ENCODE measurements at regions not wholly inside any gene's neighbourhood (a gene's known extent, or its start where the extent isn't known, plus 50 kb on each side); places are given as distances from the start of the nearest gene placed in this dataset.

DNA sequence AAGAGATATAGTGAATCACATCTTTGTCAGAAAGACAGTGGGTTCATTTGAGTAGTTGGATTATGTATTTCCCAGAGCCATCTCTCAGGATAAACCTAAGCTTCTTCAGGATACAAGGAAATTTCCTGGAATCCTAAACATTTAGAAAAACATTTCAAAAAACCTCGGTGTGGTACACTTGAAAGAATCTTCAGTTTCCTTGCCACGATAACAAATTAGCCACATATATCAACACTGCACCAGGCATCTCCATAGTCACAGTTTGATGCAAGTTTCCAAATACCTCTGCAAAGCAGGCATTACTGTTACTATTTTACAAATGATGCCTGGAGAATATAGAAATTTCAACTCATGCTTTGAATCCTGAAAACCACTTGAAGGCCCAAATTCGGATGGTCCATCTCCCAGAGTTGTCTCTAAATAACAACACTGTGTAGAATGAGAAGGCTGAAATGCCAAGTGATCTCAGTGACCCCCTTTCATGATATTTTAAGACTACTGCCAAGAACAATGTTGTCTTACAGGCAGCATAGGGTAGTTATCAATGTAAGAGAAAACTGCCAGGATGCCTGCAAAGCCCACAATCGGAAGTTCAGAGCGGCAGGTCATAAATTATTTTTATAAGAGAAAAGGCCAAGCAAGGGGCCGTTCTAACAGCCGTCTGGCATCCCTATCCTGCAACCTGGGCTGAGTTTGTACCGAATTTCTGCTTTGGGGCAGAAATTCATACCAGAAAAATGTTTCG lies 307.9 kb downstream of the TXNL1 start:
- TF ChIP-seq FOXP2 (optimal IDR thresholded peaks at IDR 0.05; ENCODE audit: borderline replicate concordance, extremely low read depth, extremely low read length, insufficient read depth) (no peak), POLR2AphosphoS5 (IDR thresholded peaks at IDR 0.05; ENCODE audit: low read depth, low read length) (no peak), TAF1 (IDR thresholded peaks at IDR 0.05; ENCODE audit: borderline replicate concordance, insufficient read depth, low read length) (no peak), SIN3A (IDR thresholded peaks at IDR 0.05; ENCODE audit: borderline replicate concordance, insufficient read depth, low read length) (no peak)
- TF ChIP-seq, protein P1, sequence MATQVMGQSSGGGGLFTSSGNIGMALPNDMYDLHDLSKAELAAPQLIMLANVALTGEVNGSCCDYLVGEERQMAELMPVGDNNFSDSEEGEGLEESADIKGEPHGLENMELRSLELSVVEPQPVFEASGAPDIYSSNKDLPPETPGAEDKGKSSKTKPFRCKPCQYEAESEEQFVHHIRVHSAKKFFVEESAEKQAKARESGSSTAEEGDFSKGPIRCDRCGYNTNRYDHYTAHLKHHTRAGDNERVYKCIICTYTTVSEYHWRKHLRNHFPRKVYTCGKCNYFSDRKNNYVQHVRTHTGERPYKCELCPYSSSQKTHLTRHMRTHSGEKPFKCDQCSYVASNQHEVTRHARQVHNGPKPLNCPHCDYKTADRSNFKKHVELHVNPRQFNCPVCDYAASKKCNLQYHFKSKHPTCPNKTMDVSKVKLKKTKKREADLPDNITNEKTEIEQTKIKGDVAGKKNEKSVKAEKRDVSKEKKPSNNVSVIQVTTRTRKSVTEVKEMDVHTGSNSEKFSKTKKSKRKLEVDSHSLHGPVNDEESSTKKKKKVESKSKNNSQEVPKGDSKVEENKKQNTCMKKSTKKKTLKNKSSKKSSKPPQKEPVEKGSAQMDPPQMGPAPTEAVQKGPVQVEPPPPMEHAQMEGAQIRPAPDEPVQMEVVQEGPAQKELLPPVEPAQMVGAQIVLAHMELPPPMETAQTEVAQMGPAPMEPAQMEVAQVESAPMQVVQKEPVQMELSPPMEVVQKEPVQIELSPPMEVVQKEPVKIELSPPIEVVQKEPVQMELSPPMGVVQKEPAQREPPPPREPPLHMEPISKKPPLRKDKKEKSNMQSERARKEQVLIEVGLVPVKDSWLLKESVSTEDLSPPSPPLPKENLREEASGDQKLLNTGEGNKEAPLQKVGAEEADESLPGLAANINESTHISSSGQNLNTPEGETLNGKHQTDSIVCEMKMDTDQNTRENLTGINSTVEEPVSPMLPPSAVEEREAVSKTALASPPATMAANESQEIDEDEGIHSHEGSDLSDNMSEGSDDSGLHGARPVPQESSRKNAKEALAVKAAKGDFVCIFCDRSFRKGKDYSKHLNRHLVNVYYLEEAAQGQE (IDR thresholded peaks at IDR 0.05; ENCODE audit: insufficient read depth in 1 of 2, low read depth in 2 of 2, low read length in 2 of 2), result no peak

DNA sequence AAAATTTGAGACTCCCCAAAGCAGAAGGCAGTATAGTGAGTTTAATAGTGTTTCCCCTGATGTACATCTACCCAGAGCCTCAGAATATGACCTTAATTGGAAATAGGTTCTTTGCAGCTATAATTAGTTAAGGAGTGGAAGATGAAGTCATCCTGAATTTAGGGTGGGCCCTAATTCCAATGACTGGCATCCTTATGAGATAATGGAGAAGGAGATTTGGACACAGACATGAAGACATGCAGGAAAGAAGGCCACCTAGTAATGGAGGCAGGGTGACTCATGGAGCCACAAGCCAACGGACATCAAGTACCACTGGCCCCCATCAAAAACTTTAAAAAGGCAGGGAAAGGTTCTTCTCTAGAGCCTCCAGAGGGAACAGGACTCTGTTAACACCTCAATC lies 308.9 kb downstream of the TXNL1 start:
- TF ChIP-seq TAF1 (IDR thresholded peaks at IDR 0.05; ENCODE audit: borderline replicate concordance, insufficient read depth, low read length) (no peak), FOXP2 (optimal IDR thresholded peaks at IDR 0.05; ENCODE audit: borderline replicate concordance, extremely low read depth, extremely low read length, insufficient read depth) (no peak), SIN3A (IDR thresholded peaks at IDR 0.05; ENCODE audit: borderline replicate concordance, insufficient read depth, low read length) (no peak), POLR2AphosphoS5 (IDR thresholded peaks at IDR 0.05; ENCODE audit: low read depth, low read length) (no peak)
- TF ChIP-seq, protein P1 (IDR thresholded peaks at IDR 0.05; ENCODE audit: insufficient read depth in 1 of 2, low read depth in 2 of 2, low read length in 2 of 2), result no peak

DNA sequence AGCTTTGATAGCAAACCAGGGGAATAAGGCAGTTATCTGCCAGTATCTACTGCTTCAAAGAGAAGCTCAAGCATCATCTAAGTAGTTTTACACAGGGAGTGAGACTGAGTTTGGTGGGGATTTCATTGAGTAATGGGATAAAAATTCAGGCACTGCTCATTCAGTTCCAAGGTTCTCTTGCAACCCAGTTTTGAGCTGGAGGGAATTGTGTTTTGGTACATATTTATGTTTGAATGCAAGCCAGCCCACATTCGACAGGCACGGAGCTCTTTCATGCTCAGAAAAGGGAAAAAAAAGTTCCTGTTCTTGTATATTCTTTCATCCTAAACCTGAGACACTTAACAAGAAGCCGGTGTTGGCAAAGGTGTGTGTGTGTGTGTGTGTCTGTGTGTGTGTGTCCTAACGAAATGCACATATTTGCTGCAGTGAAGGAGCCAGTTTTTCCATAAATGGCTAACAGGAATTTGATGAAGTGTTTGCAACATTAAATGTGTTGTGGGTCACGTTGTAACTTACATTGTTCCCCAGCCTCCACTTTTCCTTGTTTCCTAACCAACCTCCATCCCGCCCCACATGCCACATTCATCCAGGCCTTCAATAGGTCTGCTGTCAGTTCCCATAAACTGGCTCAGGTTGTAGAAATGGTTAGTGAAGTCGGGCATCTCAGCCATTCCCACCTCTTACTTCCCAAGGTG lies 311.1 kb downstream of the TXNL1 start:
- TF ChIP-seq SIN3A (IDR thresholded peaks at IDR 0.05; ENCODE audit: borderline replicate concordance, insufficient read depth, low read length) (no peak), POLR2AphosphoS5 (IDR thresholded peaks at IDR 0.05; ENCODE audit: low read depth, low read length) (no peak), TAF1 (IDR thresholded peaks at IDR 0.05; ENCODE audit: borderline replicate concordance, insufficient read depth, low read length) (no peak), FOXP2 (optimal IDR thresholded peaks at IDR 0.05; ENCODE audit: borderline replicate concordance, extremely low read depth, extremely low read length, insufficient read depth) (no peak)
- TF ChIP-seq, protein P1 (IDR thresholded peaks at IDR 0.05; ENCODE audit: insufficient read depth in 1 of 2, low read depth in 2 of 2, low read length in 2 of 2), result no peak

DNA sequence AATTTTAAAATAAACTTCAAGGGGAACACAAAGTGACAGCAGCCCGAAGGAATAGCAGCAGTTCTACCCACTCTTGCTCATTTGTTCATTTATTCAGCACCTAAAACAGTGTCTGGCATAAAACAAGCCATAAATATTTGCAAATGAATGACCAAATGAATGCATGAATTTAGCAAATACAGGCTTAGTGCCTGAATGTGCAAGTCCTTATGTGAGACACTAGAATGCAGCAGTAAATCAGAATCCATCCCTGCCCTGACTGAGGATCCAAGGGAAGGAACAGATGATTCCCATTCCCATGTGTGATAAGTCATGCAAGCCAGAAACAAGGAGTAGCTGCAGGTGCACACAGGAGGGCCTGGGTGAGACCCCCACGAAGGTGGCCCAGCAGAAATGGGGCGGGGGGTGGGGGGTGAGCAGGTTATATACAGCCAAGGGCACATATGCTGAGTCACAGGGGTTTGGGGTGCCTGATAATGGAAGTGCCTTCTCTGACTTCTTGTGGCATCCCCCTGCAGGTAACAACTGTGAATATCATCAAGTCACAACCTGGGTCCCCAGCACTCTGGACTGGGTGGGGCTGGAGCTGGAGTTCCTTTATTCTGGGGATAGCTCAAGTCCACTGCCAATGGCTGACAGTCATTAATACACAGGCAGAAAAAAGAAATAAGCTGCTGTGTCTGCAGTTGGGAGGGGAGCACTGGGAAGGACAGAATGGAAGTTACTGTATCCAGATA lies 311.9 kb downstream of the TXNL1 start:
- TF ChIP-seq POLR2AphosphoS5 (IDR thresholded peaks at IDR 0.05; ENCODE audit: low read depth, low read length) (no peak), TAF1 (IDR thresholded peaks at IDR 0.05; ENCODE audit: borderline replicate concordance, insufficient read depth, low read length) (no peak), SIN3A (IDR thresholded peaks at IDR 0.05; ENCODE audit: borderline replicate concordance, insufficient read depth, low read length) (no peak), FOXP2 (optimal IDR thresholded peaks at IDR 0.05; ENCODE audit: borderline replicate concordance, extremely low read depth, extremely low read length, insufficient read depth) (no peak)
- TF ChIP-seq, protein P1 (IDR thresholded peaks at IDR 0.05; ENCODE audit: insufficient read depth in 1 of 2, low read depth in 2 of 2, low read length in 2 of 2), result no peak

Data from PFSK-1 (cell line).